ENCODE measurements at regions not wholly inside any gene's neighbourhood (a gene's known extent, or its start where the extent isn't known, plus 50 kb on each side); places are given as distances from the start of the nearest gene placed in this dataset.

GRCh38 chr5:171579976-171580411 is 160.5 kb downstream of the FGF18 start:
- DNase-seq, result peak; percentile 77 to 94 (median 82)

- DNase-seq, result peak in 2 of 3 donors; percentile 57 to 79
These were observed 161.2 kb downstream of the FGF18 start for GRCh38 chr5:171580502-171581265.

DNA sequence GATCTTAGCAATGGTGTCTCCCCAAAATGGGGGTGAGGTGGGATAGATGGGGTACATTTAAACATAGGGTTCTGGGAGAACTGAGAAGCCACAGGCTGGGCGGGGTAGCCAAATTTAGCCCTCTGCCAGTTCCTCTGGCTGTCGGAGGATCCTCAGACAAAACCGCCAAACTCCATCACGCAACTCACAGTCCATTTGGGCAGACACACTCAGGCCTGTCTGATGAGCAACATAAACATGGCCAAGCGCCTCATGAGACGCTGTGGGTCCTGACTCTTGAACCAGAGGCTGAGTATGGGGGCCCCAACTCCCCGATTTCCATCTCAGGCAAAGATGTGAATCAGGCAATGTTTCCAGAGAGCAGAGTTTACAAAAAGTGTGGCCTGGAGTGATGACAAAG is 162.3 kb downstream of the FGF18 start:
- peak in 1 of 3 donors; percentile 30 for DNase-seq

- no peak for DNase-seq
These were observed 163.4 kb downstream of the FGF18 start for GRCh38 chr5:171582849-171583248.

DNA sequence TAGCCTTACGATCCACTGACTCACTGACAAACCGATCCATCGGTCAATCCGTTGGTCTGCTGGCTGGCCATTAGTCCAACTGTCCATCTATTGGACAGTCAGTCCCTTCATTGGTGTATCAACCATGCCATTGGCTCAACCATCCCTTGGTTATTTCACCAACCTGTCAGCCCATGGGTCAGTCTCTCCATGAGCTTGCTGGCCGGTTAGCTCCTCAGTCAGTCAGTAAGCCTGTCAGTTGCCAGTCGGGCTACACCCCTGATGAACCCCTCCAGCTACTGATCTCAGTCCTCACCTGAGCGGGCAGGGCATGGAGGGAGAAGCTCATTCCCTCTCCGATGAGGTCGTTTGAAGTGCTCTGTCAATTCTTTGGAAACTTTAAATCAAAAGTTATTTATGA is 166.5 kb downstream of the FGF18 start:
- no peak for DNase-seq

GRCh38 chr5:171586436-171586835 is 167.0 kb downstream of the FGF18 start:
- DNase-seq, result no peak

- DNase-seq, result no peak
These were observed 168.6 kb downstream of the FGF18 start for GRCh38 chr5:171588046-171588445.

DNA sequence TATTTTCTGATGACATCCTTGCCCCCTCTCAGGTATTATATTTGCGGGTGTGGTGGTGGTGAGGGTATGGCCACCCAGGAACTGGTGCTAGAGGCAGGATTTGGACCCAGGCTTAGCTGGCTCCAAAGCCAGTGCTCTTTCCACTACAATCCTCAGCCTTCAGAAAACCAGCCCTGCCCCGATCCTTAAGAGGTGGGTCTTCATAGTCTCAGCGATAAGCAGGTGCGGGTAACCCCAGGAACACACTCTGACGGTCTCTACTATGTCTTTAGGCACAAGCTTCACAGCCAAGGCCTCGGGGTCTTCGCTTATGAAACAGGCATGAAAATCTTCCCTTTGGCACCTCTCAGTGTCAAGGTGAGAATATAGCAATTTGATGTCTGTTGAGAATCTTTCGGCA is 169.3 kb downstream of the FGF18 start:
- DNase-seq, result no peak

DNA sequence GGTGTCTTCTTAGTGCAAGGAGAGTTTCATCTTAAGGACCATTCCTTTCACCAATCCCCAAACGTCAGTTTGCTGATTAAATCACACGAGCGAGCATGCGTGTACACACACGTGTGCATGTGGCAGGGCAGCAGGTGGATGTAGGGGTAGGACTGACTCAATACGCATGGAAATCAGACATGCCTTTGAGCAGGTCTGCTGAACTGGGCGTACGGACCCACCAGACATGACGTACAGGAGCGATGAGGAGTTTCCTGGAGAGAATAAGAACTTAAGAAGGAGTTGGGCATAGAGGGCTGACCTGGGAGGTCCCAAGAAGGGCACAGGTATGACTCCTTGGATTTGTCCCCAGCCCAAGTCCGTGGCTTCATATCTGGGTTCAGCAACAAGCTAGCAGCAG is 170.0 kb downstream of the FGF18 start:
- no peak for DNase-seq

DNA sequence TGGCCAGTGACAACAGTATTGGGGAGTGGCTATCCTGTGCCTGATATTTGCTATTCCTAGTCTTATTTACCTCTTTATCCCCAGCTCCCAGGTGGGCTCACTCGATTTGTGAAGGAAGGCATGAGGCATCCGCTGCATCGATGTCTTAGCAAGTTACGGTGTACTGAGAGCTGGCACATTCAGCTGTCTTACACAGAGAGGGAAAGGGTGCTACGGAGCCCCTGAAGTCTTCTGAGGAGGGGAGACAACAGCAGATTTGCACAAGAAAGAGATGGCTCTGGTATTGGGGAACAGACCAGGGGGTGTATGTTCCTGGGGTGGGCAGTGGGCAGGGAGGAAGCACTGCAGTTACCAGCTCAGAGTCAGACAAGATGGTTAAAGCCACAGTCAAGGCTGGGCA is 172.6 kb downstream of the FGF18 start:
- no peak for DNase-seq

DNA sequence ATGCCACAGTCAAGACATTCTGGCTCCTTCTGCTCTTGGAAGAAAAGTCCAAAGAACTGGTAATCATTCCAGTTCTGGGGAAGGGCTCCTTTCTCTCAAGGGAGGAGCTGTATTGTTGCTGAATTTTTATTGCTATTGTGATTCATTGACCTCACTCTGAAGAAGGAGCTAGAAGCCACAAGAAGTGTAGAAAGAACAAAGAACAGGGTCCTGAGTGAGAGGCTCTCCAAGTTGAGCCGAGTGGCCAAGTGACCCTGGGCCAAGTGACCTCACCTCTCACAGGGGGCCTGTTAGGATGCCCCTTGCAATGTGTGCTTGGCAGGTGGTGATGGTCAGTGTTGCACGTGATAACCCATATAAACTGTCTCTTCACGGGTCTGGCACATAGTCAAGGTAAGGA is 173.3 kb downstream of the FGF18 start:
- DNase-seq, result no peak

DNA sequence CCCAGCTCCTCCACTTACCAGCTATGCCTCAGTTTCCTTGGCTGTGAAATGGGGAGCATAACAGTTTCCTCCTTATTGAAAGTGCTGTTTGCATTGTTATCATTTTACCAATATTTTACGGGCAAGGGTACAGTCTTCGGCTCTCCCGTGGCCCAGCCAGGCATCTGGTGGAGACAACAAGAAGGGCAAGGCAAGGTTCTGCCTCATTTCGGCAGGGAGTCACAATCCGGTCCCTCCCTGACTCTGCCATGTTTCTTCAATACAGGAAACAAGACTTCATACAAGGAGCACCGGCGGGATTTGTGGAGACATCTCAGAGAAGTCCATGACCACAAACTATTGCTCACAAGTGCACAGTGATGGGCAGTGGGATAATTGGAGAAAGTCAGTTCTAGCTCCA is 174.0 kb downstream of the FGF18 start:
- no peak for DNase-seq

DNA sequence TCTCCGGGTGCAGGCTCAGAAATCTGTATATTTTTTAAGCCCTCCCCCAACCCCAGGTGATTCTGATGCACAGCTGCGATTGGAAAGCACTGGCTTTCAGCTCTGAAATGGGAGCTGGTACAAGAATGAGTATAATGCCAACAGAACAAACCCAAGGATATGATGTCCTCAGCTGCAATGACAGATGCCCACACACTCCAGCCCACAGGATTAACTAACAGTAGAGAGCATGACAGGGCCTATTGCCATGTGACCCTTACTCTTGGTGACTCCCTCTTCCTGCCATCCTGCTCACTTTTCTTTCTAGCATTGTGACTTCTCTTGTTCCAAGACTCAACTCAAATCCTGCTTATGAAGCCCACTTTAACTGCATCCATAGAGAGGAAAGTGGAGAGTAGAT is 174.5 kb downstream of the FGF18 start:
- no peak for DNase-seq

GRCh38 chr5:171595401-171595800 is 176.0 kb downstream of the FGF18 start:
- DNase-seq, result no peak

DNA sequence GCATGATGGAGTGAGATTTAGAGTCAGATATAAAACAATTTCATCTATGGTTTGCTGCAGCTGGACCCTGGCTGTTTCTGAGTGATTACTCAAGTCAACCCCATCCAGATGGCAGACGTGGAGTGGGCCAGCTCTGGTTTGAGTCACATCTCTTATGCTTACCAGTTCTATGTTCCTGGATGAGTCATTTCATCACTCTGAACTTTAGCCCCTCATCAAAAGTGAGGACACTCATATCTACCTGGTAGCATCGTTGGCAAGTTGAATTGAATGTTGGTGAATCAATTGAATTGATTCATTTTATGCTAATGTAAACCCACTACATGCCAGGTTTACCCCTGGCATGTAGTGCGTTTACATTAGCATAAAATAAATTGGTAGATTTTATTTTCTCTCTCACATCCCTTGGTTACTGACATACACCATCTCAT is 176.4 kb downstream of the FGF18 start:
- no peak for DNase-seq

GRCh38 chr5:171596391-171596878 is 177.0 kb downstream of the FGF18 start:
- DNase-seq, result peak; percentile 56 to 87 (median 67)

GRCh38 chr5:171597946-171598640 is 178.6 kb downstream of the FGF18 start:
- DNase-seq, result no peak

GRCh38 chr5:171598641-171599152 is 179.2 kb downstream of the FGF18 start:
- DNase-seq, result no peak

- DNase-seq, result peak; percentile 53 to 90 (median 63)
These were observed 180.0 kb downstream of the FGF18 start for GRCh38 chr5:171599411-171599810.

- no peak for DNase-seq
These were observed 180.6 kb downstream of the FGF18 start for GRCh38 chr5:171599957-171600612.

DNA sequence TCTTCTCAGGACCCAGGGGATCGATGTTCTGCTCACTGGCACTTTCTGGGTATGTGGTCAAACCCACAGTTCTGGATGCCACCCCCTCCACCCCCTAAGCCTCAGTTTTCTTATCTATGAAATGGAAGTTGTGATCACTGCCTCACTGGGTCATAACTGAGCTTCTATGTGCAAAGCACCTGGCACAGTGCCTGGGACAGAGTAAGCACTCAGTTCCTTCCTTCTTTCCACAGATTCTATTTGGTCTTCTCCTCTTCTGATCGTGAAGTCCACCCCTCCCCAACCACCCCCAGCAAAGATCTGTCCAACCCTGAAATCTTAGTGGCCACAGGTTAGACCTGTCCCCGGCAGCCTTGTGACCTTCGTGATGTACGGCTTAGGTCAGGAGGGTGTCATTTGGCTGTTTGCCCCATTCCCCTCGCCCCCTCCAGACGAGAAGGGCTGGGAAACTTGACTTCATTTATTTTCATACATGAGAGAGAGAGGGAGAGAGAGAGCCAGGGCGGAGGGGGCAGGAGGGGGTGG is 181.4 kb downstream of the FGF18 start:
- peak in 1 of 3 donors; percentile 49 for DNase-seq

DNA sequence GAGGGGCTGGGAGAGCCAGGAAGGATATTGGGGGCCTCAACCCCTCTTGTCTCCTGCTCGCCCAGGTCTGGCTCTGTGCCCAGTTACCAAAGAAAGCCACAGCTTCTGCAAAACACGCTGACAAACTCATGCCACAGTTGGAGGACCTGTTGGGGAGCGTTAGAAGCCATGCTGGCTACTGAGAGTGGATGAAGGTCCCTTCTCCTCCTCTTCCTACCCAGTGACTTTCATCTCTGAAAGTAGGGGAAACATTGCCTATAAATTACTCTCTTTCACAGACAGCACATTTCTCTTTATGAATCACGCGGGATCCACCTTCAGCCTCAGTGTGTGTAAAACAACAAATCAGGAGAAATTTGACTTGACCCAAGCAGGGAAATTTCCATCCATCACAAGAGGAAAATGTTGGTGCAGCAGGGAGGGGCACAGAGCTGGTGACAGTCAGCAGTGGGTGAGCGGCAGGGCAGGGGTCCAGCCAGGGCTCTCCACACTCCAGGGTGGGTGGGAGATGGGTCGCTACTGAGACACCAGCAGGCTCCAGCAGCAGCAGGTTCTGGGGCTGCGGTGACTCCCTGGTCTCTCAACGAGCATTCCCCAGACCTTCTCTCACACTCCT is 181.9 kb downstream of the FGF18 start:
- DNase-seq, result no peak
